Loucy (cell line): ENCODE measurements at regions not wholly inside any gene's neighbourhood (a gene's known extent, or its start where the extent isn't known, plus 50 kb on each side); places are given as distances from the start of the nearest gene placed in this dataset.

ENCODE experiments used
- H2AFZ ChIP-seq: fragments of 200-600 bp; sonication (generic); 2 replicates; pipeline ENCODE4 v1.6.0; 2016; ENCODE audit warnings: antibody characterized with exemption, mild to moderate bottlenecking, low read length, moderate library complexity
- H3F3A ChIP-seq: fragments of 200-600 bp; 2 replicates; pipeline ENCODE4 v1.6.0; 2016; ENCODE audit warnings: antibody characterized with exemption, low read depth, mild to moderate bottlenecking
- H3K27me3 ChIP-seq: fragments of 200-600 bp; sonication (generic); 2 replicates; pipeline ENCODE4 v1.6.1; 2014; ENCODE audit warnings: low read length, mild to moderate bottlenecking; ENCODE audit not compliant: insufficient read depth, poor library complexity, severe bottlenecking
- H3K36me3 ChIP-seq: fragments of 200-600 bp; sonication (generic); 2 replicates; pipeline ENCODE4 v1.6.1; 2016; ENCODE audit warnings: low read length; ENCODE audit not compliant: insufficient read depth
- H3K4me1 ChIP-seq: fragments of 200-600 bp; sonication (generic); 2 replicates; pipeline ENCODE4 v1.5.1; 2014; ENCODE audit warnings: low read length, mild to moderate bottlenecking; ENCODE audit not compliant: insufficient read depth, poor library complexity, severe bottlenecking
- H3K4me2 ChIP-seq: fragments of 200-600 bp; sonication (generic); 2 replicates; pipeline ENCODE4 v1.6.0; 2014; ENCODE audit warnings: antibody characterized with exemption, low read length, low read depth, mild to moderate bottlenecking; ENCODE audit not compliant: poor library complexity, severe bottlenecking
- H3K4me3 ChIP-seq: fragments of 200-600 bp; sonication (generic); 2 replicates; pipeline ENCODE4 v1.5.1; 2014; ENCODE audit warnings: low read length, mild to moderate bottlenecking, mixed read lengths; ENCODE audit not compliant: poor library complexity, severe bottlenecking
- H3K79me2 ChIP-seq: fragments of 200-600 bp; sonication (generic); 2 replicates; pipeline ENCODE4 v1.6.1; 2014; ENCODE audit warnings: low read length; ENCODE audit not compliant: insufficient read depth
- H3K9ac ChIP-seq: fragments of 200-600 bp; sonication (generic); 2 replicates; pipeline ENCODE4 v1.6.0; 2014; ENCODE audit warnings: mild to moderate bottlenecking, low read depth, low read length, moderate library complexity; ENCODE audit not compliant: poor library complexity, severe bottlenecking
- H3K9me2 ChIP-seq: fragments of 200-600 bp; sonication (generic); replicated peaks from 2 replicates; pipeline ENCODE4 v1.6.1; 2016; ENCODE audit warnings: low read depth, low read length, mixed read lengths
- H3K9me3 ChIP-seq: fragments of 200-600 bp; sonication (generic); 2 replicates; pipeline ENCODE4 v1.6.1; 2014; ENCODE audit warnings: mild to moderate bottlenecking, antibody characterized with exemption, low read length, low read depth; ENCODE audit not compliant: insufficient read depth
- H4K20me1 ChIP-seq: fragments of 200-600 bp; sonication (generic); 2 replicates; pipeline ENCODE4 v1.6.0; 2014; ENCODE audit warnings: antibody characterized with exemption, low read length, mild to moderate bottlenecking; ENCODE audit not compliant: insufficient read depth, poor library complexity, severe bottlenecking
- EZH2phosphoT487 ChIP-seq: fragments of 200-600 bp; IDR thresholded peaks from 2 replicates; pipeline ENCODE4 v1.6.1; 2018; ENCODE audit warnings: antibody characterized with exemption, mild to moderate bottlenecking, moderate library complexity, borderline replicate concordance
- TF ChIP-seq, protein P1 (sequence below): fragments of 200-600 bp; sonication (generic); conservative IDR thresholded peaks from 2 replicates; pipeline ENCODE4 v1.5.1; 2014; ENCODE audit warnings: mild to moderate bottlenecking, antibody characterized with exemption, low read length

DNA sequence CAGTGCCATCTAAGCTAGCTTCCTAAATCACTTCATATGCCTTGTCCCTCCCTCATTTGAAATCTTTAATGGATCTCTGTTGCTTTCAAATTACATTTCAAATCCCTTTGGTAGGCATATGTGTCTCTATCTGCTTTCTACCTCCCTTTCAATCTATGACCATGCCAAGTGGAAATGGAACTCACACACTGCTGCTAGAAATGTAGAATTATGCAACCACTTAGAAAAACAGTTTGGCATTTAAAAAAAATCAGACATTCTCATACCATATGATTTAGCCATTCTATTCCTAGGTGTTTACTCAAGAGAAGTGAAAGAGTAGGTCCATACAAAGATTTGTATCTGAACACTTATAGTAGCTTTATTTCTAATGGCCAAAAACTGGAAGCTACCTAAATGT, 413.5 kb upstream of the INTU start:
- H3K36me3 ChIP-seq = no peaks in the 10 kb centered on the region
- H3K9ac ChIP-seq = no peak overlapping the region
- H3K79me2 ChIP-seq = no peaks in the 10 kb centered on the region
- H3K4me2 ChIP-seq = no peak overlapping the region
- no peaks in the 10 kb centered on the region; the same call in 1 of the 2 replicates for H3K9me3 ChIP-seq
- H3K9me2 ChIP-seq = no peaks in the 10 kb centered on the region
- no peak overlapping the region for H3K4me3 ChIP-seq
- H4K20me1 ChIP-seq = no peaks in the 10 kb centered on the region
- H3K4me1 ChIP-seq = no peaks in the 10 kb centered on the region
- H2AFZ ChIP-seq = no peak overlapping the region
- H3K27me3 ChIP-seq = no peaks in the 10 kb centered on the region
- TF ChIP-seq, protein P1, sequence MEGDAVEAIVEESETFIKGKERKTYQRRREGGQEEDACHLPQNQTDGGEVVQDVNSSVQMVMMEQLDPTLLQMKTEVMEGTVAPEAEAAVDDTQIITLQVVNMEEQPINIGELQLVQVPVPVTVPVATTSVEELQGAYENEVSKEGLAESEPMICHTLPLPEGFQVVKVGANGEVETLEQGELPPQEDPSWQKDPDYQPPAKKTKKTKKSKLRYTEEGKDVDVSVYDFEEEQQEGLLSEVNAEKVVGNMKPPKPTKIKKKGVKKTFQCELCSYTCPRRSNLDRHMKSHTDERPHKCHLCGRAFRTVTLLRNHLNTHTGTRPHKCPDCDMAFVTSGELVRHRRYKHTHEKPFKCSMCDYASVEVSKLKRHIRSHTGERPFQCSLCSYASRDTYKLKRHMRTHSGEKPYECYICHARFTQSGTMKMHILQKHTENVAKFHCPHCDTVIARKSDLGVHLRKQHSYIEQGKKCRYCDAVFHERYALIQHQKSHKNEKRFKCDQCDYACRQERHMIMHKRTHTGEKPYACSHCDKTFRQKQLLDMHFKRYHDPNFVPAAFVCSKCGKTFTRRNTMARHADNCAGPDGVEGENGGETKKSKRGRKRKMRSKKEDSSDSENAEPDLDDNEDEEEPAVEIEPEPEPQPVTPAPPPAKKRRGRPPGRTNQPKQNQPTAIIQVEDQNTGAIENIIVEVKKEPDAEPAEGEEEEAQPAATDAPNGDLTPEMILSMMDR = no peak
- TF ChIP-seq EZH2phosphoT487 = no peak
- H3F3A ChIP-seq = no peaks in the 10 kb centered on the region

DNA sequence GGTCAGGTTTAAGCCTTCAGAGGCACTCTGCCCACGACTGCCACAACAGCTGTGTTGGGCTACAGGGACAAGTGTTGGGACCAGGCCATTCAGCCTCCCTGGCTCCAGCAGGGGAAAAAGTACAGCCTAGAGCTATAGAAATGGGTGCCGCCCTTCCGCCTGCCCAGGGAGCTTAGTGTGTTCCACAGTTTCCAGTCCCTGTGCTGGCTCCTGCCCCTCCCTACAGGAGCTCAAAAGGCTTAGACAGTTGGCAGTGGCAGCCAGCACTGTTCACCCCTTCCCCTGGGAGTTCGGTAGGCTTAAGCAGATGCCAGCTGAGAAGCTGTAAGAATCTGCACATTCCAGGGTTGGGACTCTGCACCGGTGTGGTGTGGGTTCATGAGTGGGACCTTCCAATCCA, 408.2 kb upstream of the INTU start:
- H3K36me3 ChIP-seq = no peaks in the 10 kb centered on the region
- no peaks in the 10 kb centered on the region for H3K79me2 ChIP-seq
- no peak overlapping the region for H3K4me3 ChIP-seq
- no peaks in the 10 kb centered on the region for H3K9me2 ChIP-seq
- H3K27me3 ChIP-seq = no peaks in the 10 kb centered on the region
- H3K9ac ChIP-seq = no peak overlapping the region
- H3K4me2 ChIP-seq = no peak overlapping the region
- no peaks in the 10 kb centered on the region for H3F3A ChIP-seq
- H3K4me1 ChIP-seq = no peaks in the 10 kb centered on the region
- no peak overlapping the region for H2AFZ ChIP-seq
- TF ChIP-seq, protein P1 = no peak
- TF ChIP-seq EZH2phosphoT487 = no peak
- no peaks in the 10 kb centered on the region for H4K20me1 ChIP-seq
- H3K9me3 ChIP-seq = no peaks in the 10 kb centered on the region; the same call in 1 of the 2 replicates

DNA sequence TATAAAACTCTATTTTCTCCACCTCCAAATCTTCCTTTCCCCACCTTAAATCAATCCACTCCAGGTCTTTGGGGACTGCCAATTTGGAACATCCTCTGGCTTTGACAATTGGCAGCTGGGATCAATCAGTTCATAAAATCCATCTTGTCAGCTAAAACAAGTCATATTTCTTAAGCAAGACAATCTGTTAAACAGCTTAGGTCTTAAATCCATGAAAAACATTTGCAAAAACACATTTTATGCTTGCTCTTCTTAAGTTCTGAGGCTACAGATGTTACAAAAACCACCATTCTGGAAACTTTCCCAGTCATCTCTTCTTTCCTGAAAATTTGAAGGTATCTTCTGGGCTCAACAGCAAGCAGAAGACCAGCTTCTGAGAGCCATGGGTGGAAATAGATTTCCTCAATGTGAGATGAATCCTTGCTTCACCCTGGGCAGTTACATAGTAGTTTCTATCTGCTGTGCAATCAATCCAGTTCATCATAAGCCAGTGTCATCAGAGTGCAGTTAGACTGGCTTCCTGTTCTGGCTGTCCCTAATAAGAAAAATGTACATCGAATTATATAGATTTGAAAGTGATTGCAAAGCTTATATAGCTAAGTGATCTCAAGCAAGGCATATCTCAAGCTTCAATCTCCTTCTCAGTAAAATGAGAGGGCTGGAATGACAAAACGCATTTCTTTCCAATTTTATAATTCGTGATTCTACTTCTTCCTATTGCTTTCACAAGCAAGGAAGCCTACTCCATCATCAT, 402.7 kb upstream of the INTU start:
- Histone ChIP-seq H3K4me1 (no peaks in the 10 kb centered on the region), H3F3A (no peaks in the 10 kb centered on the region), H3K9me2 (no peaks in the 10 kb centered on the region), H3K36me3 (no peaks in the 10 kb centered on the region), H3K4me2 (no peak overlapping the region), H4K20me1 (no peaks in the 10 kb centered on the region), H3K27me3 (no peaks in the 10 kb centered on the region), H3K4me3 (no peak overlapping the region), H3K9ac (no peak overlapping the region), H3K9me3 (no peaks in the 10 kb centered on the region), H3K79me2 (no peaks in the 10 kb centered on the region), H2AFZ (no peak overlapping the region)
- no peak for TF ChIP-seq EZH2phosphoT487
- TF ChIP-seq, protein P1 = no peak
